ENCODE measurements at regions not wholly inside any gene's neighbourhood (a gene's known extent, or its start where the extent isn't known, plus 50 kb on each side); places are given as distances from the start of the nearest gene placed in this dataset.
"Not testable (repeated sequence)": the region's sequence is repeated elsewhere in the genome, so short reads cannot be mapped to it uniquely, and the experiment has no call there.

- Histone ChIP-seq H3K36me3 (ENCODE audit: control insufficient read depth in 4 of 4, insufficient read depth in 4 of 4, low read length in 4 of 4) (no peaks in the 10 kb centered on the region), H3K4me1 (ENCODE audit: control insufficient read depth in 5 of 5, insufficient read depth in 5 of 5, low read length in 5 of 5) (no peaks in the 10 kb centered on the region), H3K27me3 (ENCODE audit: control insufficient read depth in 3 of 3, insufficient read depth in 3 of 3, low read length in 2 of 3) (peaks cover 0 to 5% (median 2%) of the 10 kb centered on the region in 3 donors), H3K4me3 (no peak overlapping the region), H3K27ac (ENCODE audit: low read depth in 1 of 2, low read length in 1 of 2) (no peak overlapping the region), H3K9me3 (ENCODE audit: control insufficient read depth in 4 of 4, insufficient read depth in 3 of 4, low read length in 3 of 4) (no peaks in the 10 kb centered on the region), H3K9ac (ENCODE audit: insufficient read depth in 1 of 2, low read length in 2 of 2) (no peak overlapping the region)
- WGBS, 2 donors: 92 to 93% methylated on average over 1 of the region's 1 CpG
- ATAC-seq (ENCODE audit: insufficient read depth, low FRiP score) (no peak), DNase-seq (no peak)
- TF ChIP-seq, protein P1, sequence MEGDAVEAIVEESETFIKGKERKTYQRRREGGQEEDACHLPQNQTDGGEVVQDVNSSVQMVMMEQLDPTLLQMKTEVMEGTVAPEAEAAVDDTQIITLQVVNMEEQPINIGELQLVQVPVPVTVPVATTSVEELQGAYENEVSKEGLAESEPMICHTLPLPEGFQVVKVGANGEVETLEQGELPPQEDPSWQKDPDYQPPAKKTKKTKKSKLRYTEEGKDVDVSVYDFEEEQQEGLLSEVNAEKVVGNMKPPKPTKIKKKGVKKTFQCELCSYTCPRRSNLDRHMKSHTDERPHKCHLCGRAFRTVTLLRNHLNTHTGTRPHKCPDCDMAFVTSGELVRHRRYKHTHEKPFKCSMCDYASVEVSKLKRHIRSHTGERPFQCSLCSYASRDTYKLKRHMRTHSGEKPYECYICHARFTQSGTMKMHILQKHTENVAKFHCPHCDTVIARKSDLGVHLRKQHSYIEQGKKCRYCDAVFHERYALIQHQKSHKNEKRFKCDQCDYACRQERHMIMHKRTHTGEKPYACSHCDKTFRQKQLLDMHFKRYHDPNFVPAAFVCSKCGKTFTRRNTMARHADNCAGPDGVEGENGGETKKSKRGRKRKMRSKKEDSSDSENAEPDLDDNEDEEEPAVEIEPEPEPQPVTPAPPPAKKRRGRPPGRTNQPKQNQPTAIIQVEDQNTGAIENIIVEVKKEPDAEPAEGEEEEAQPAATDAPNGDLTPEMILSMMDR (IDR thresholded peaks at IDR 0.05; ENCODE audit: control extremely low read depth, extremely low read depth): no peak
These were observed 348.9 kb downstream of the NKX6-1 start for GRCh38 chr4:84150177-84150576.

DNA sequence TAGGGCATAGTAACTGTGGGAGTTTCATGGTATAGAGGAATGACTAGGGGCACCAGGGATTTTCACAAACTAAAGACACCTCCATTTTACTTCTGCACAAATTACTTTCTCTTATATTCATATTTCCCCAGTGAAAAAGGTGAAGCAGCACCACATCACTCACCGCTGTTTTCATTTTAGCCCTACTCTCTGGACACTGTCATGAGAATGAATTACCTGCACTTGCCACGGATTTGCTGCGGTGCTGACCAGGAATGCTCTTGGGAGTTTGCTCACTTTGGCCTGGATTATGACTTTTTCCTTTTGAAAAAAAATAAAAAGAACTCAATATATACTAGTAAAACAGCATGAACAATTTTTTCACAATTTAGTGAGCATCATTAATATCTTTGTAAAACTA lies 351.3 kb downstream of the NKX6-1 start:
- DNase-seq (no peak), ATAC-seq (ENCODE audit: insufficient read depth, low FRiP score) (no peak)
- peaks cover 0 to 2% (median 0%) of the 10 kb centered on the region in 3 donors for H3K27me3 ChIP-seq (ENCODE audit: control insufficient read depth in 3 of 3, insufficient read depth in 3 of 3, low read length in 2 of 3)
- TF ChIP-seq, protein P1 (IDR thresholded peaks at IDR 0.05; ENCODE audit: control extremely low read depth, extremely low read depth): no peak
- 77 to 89% methylated on average over 3 of the region's 3 CpGs for WGBS, 2 donors
- no peaks in the 10 kb centered on the region for H3K4me1 ChIP-seq (ENCODE audit: control insufficient read depth in 5 of 5, insufficient read depth in 5 of 5, low read length in 5 of 5)
- H3K4me3 ChIP-seq: no peak overlapping the region
- H3K27ac ChIP-seq (ENCODE audit: low read depth in 1 of 2, low read length in 1 of 2): no peak overlapping the region
- no peak overlapping the region for H3K9ac ChIP-seq (ENCODE audit: insufficient read depth in 1 of 2, low read length in 2 of 2)
- no peaks in the 10 kb centered on the region for H3K9me3 ChIP-seq (ENCODE audit: control insufficient read depth in 4 of 4, insufficient read depth in 3 of 4, low read length in 3 of 4)
- H3K36me3 ChIP-seq (ENCODE audit: control insufficient read depth in 4 of 4, insufficient read depth in 4 of 4, low read length in 4 of 4): no peaks in the 10 kb centered on the region

DNA sequence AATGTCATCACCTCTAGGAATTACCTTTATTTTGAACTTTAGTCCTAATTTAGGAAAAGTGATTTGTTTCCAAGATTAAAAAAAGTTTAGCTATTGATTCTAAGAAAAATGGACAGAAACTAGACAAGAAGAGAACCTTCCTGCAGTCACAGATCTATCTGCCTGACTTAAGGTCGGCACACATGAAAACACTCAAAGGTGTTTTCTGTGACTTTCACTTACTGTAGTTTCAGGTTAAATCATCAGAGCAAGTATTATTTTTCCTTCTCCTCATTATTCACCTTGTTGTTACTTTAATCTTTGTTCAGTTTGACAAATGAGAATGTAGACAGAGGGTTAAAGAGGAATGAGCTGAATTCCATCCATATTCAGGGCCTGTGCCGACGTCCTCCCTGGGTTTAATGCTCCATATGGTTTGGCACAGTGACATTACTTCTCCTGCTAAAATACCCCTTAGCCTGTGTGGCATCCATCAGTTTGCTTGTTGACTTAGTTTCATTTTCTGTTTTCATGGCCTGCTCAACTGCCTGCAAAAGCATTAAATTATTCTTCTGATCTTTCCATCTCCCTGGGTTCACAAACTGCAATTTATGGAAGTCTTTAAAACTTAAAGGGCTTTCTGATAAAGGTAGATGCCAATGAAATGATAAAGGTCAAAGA lies 352.7 kb downstream of the NKX6-1 start:
- H3K27ac ChIP-seq (ENCODE audit: low read depth in 1 of 2, low read length in 1 of 2): no peak overlapping the region
- H3K9me3 ChIP-seq (ENCODE audit: control insufficient read depth in 4 of 4, insufficient read depth in 3 of 4, low read length in 3 of 4): no peaks in the 10 kb centered on the region
- DNase-seq (no peak), ATAC-seq (ENCODE audit: insufficient read depth, low FRiP score) (no peak)
- H3K4me1 ChIP-seq (ENCODE audit: control insufficient read depth in 5 of 5, insufficient read depth in 5 of 5, low read length in 5 of 5): no peaks in the 10 kb centered on the region
- WGBS, 2 donors: 39 to 56% methylated on average over 3 of the region's 3 CpGs
- peak overlapping the region in 1 of 2 donors; percentile 1 for H3K9ac ChIP-seq (ENCODE audit: insufficient read depth in 1 of 2, low read length in 2 of 2)
- H3K27me3 ChIP-seq (ENCODE audit: control insufficient read depth in 3 of 3, insufficient read depth in 3 of 3, low read length in 2 of 3): peaks cover 0 to 2% (median 0%) of the 10 kb centered on the region in 3 donors
- H3K36me3 ChIP-seq (ENCODE audit: control insufficient read depth in 4 of 4, insufficient read depth in 4 of 4, low read length in 4 of 4): no peaks in the 10 kb centered on the region
- no peak overlapping the region for H3K4me3 ChIP-seq
- TF ChIP-seq, protein P1 (IDR thresholded peaks at IDR 0.05; ENCODE audit: control extremely low read depth, extremely low read depth): no peak

DNA sequence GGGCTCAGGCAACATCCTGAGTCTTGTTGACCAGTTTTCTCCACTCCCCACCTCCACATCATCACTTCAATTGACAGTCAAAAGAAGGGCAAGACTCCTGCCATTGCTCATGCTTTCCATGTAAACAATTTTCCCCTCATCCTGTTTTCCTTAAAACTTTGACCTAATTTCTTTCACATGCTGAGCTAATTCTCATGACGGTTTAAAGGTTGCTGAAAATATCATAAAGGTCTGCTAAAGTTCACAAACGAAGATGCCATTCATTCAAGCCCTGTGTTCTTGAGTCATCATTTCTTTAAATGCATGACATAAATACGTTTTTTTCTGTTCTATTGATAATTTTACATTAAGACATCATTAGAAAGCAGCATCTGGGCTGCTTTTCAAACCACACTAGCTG lies 353.9 kb downstream of the NKX6-1 start:
- no peak for DNase-seq
- H3K4me3 ChIP-seq: no peak overlapping the region
- WGBS, 2 donors: 63 to 76% methylated on average over 3 of the region's 3 CpGs
- H3K4me1 ChIP-seq (ENCODE audit: control insufficient read depth in 5 of 5, insufficient read depth in 5 of 5, low read length in 5 of 5): no peaks in the 10 kb centered on the region
- no peaks in the 10 kb centered on the region for H3K9me3 ChIP-seq (ENCODE audit: control insufficient read depth in 4 of 4, insufficient read depth in 3 of 4, low read length in 3 of 4)
- H3K36me3 ChIP-seq (ENCODE audit: control insufficient read depth in 4 of 4, insufficient read depth in 4 of 4, low read length in 4 of 4): no peaks in the 10 kb centered on the region
- no peak overlapping the region for H3K9ac ChIP-seq (ENCODE audit: insufficient read depth in 1 of 2, low read length in 2 of 2)
- no peak for ATAC-seq (ENCODE audit: insufficient read depth, low FRiP score)
- H3K27ac ChIP-seq (ENCODE audit: low read depth in 1 of 2, low read length in 1 of 2): no peak overlapping the region
- TF ChIP-seq, protein P1 (IDR thresholded peaks at IDR 0.05; ENCODE audit: control extremely low read depth, extremely low read depth): no peak
- H3K27me3 ChIP-seq (ENCODE audit: control insufficient read depth in 3 of 3, insufficient read depth in 3 of 3, low read length in 2 of 3): no peaks in the 10 kb centered on the region

GRCh38 chr4:84126911-84127310 lies 372.2 kb downstream of the NKX6-1 start:
- H3K9me3 ChIP-seq (ENCODE audit: control insufficient read depth in 4 of 4, insufficient read depth in 3 of 4, low read length in 3 of 4); H3K4me1 ChIP-seq (ENCODE audit: control insufficient read depth in 5 of 5, insufficient read depth in 5 of 5, low read length in 5 of 5); H3K36me3 ChIP-seq (ENCODE audit: control insufficient read depth in 4 of 4, insufficient read depth in 4 of 4, low read length in 4 of 4); ATAC-seq (ENCODE audit: insufficient read depth, low FRiP score); H3K27ac ChIP-seq (ENCODE audit: low read depth in 1 of 2, low read length in 1 of 2); H3K4me3 ChIP-seq; DNase-seq; H3K9ac ChIP-seq (ENCODE audit: insufficient read depth in 1 of 2, low read length in 2 of 2); H3K27me3 ChIP-seq (ENCODE audit: control insufficient read depth in 3 of 3, insufficient read depth in 3 of 3, low read length in 2 of 3): not testable (repeated sequence)
- 58 to 62% methylated on average over 15 to 19 of the region's 20 CpGs for WGBS, 2 donors

Measured in lung (tissue), 11 donors.